ENCODE measurements at regions not wholly inside any gene's neighbourhood (a gene's known extent, or its start where the extent isn't known, plus 50 kb on each side); places are given as distances from the start of the nearest gene placed in this dataset.

- Histone ChIP-seq H3K4me3 (no peak overlapping the region), H3K27me3 (ENCODE audit: insufficient read depth in 3 of 3, low read length in 2 of 3) (peaks cover 0 to 2% (median 0%) of the 10 kb centered on the region in 3 donors), H3K36me3 (ENCODE audit: insufficient read depth in 1 of 2, low read depth in 1 of 2) (no peaks in the 10 kb centered on the region), H3K27ac (no peak overlapping the region), H3K9me3 (no peaks in the 10 kb centered on the region), H3K4me1 (no peaks in the 10 kb centered on the region)
- intact Hi-C loops (cut with DNase I), result no loop called here
- ATAC-seq (no peak), DNase-seq (no peak)
- WGBS, 3 donors, result 64 to 82% (median 69%) methylated on average over 1 of the region's 1 CpG
- no peak for TF ChIP-seq CTCF (IDR thresholded peaks at IDR 0.05)
These were observed 242.4 kb upstream of the ZNF521 start for GRCh38 chr18:25594351-25594750.

DNA sequence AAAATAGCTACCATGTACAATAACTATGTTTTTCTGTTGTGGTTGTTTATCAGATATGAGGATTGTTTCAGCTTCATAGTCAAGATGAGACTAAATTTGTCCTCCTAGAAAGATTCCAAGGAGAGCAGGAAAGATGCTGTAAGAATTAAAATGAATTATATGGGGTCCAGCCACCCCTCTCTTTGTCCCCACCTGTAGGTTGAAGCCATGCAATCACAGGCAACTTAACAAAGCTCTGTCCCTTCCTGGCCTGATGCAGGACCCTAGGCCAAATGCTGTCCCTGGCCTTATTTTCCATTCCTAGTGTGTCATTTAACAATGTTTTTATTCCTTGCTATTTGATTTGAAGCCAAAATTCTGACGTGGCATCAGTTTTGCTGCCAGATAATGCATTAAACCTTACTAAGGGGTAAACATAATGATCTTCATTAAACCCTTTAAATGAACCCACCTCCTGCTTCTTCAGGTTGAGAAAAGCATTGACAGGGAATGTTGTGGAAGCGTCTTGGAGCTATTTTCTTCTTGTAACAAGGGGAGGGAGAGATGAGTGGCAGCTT lies 240.9 kb upstream of the ZNF521 start:
- Histone ChIP-seq H3K9me3 (no peaks in the 10 kb centered on the region), H3K27ac (no peak overlapping the region), H3K27me3 (ENCODE audit: insufficient read depth in 3 of 3, low read length in 2 of 3) (peaks cover 0 to 2% (median 0%) of the 10 kb centered on the region in 3 donors), H3K4me3 (no peak overlapping the region), H3K4me1 (no peaks in the 10 kb centered on the region), H3K36me3 (ENCODE audit: insufficient read depth in 1 of 2, low read depth in 1 of 2) (no peaks in the 10 kb centered on the region)
- intact Hi-C loops (cut with DNase I), result no loop called here
- 53 to 66% (median 60%) methylated on average over 2 of the region's 2 CpGs for WGBS, 3 donors
- DNase-seq (no peak), ATAC-seq (no peak)
- no peak for TF ChIP-seq CTCF (IDR thresholded peaks at IDR 0.05)

DNA sequence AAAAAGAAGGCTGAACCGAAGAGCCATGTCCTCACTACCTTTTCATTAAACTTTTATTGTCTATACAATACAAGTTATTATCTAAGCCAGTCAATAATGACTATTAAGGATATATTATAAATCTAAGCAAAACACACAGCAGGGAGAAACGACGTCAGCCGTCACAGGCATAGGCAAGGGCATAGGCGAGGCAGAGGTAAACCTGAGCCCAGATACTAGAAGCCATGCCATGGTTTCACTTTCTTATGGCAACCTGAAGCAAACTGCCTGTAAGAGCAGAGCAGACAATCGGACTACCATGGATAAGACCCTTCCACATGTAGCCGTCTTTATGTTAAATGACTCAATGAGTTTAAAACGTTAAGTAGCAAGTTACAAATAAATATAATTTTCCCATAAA lies 238.5 kb upstream of the ZNF521 start:
- Histone ChIP-seq H3K9me3 (no peaks in the 10 kb centered on the region), H3K36me3 (ENCODE audit: insufficient read depth in 1 of 2, low read depth in 1 of 2) (no peaks in the 10 kb centered on the region), H3K4me3 (no peak overlapping the region), H3K4me1 (no peaks in the 10 kb centered on the region), H3K27me3 (ENCODE audit: insufficient read depth in 3 of 3, low read length in 2 of 3) (peaks cover 0 to 2% (median 0%) of the 10 kb centered on the region in 3 donors), H3K27ac (no peak overlapping the region)
- no peak for DNase-seq
- WGBS, 3 donors, result 85 to 92% (median 90%) methylated on average over 8 of the region's 8 CpGs
- intact Hi-C loops (cut with DNase I), result no loop called here
- ATAC-seq, result no peak
- no peak for TF ChIP-seq CTCF (IDR thresholded peaks at IDR 0.05)

GRCh38 chr18:25587545-25587944 lies 235.6 kb upstream of the ZNF521 start:
- no peak overlapping the region for H3K4me3 ChIP-seq
- TF ChIP-seq CTCF (IDR thresholded peaks at IDR 0.05), result no peak
- WGBS, 3 donors, result 75 to 96% (median 93%) methylated on average over 5 of the region's 5 CpGs
- ATAC-seq, result no peak
- no peak overlapping the region for H3K27ac ChIP-seq
- H3K4me1 ChIP-seq, result no peaks in the 10 kb centered on the region
- no peaks in the 10 kb centered on the region for H3K36me3 ChIP-seq (ENCODE audit: insufficient read depth in 1 of 2, low read depth in 1 of 2)
- no peaks in the 10 kb centered on the region for H3K9me3 ChIP-seq
- no peak for DNase-seq
- no peaks in the 10 kb centered on the region for H3K27me3 ChIP-seq (ENCODE audit: insufficient read depth in 3 of 3, low read length in 2 of 3)
- intact Hi-C loops (cut with DNase I), result no loop called here

DNA sequence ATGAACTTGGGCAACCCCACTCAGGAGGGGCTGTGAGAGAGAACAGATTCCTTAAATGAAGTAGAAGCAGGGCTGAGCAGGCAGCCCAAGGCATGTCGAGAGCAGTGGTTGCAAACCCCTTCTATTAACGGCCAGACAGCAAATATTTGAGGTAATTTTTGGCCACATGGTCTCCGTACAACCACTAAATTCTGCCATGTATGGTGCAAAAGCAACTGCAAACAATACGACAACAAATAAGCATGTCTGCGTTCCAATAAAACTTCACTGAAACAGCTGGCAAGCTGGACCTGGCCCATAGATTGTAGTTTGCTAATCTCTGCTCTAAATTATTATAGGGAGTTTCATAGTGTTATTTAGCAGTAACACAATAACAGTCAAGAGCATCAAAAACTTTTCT lies 217.0 kb upstream of the ZNF521 start:
- no peak for ATAC-seq
- no peak for TF ChIP-seq CTCF (IDR thresholded peaks at IDR 0.05)
- Histone ChIP-seq H3K27me3 (ENCODE audit: insufficient read depth in 3 of 3, low read length in 2 of 3) (no peaks in the 10 kb centered on the region), H3K4me3 (no peak overlapping the region), H3K9me3 (no peaks in the 10 kb centered on the region), H3K36me3 (ENCODE audit: insufficient read depth in 1 of 2, low read depth in 1 of 2) (no peaks in the 10 kb centered on the region), H3K4me1 (no peaks in the 10 kb centered on the region), H3K27ac (no peak overlapping the region)
- no peak for DNase-seq
- 36 to 51% (median 39%) methylated on average over 5 of the region's 5 CpGs for WGBS, 3 donors
- intact Hi-C loops (cut with DNase I), result loop anchor here (10.0 kb wide), 3 partner anchors 104 to 266 kb away; partner anchors contain the start of gene ZNF521 (in 1 of the 2)
